WTC11 (cell line): ENCODE measurements at regions not wholly inside any gene's neighbourhood (a gene's known extent, or its start where the extent isn't known, plus 50 kb on each side); places are given as distances from the start of the nearest gene placed in this dataset.

Source experiments
- ATAC-seq: fragments of 200-7000 bp; cut with Tn5 transposase; 2 replicates; pipeline ENCODE4 v1.10.0; 2021; ENCODE audit warnings: mild to moderate bottlenecking, moderate library complexity
- CTCF ChIA-PET: fragments of 300-600 bp; sonication (Branson Sonifier 250); formaldehyde crosslinking; loops from one replicate; lab custom pipeline; 2021; ENCODE audit warnings: antibody characterized with exemption; lab: Charles Lee
- POLR2A ChIA-PET: fragments of 350-600 bp; sonication (Branson Sonifier 250); formaldehyde crosslinking; loops from one replicate; lab custom pipeline; 2021; ENCODE audit warnings: antibody characterized with exemption; lab: Charles Lee
- DNase-seq: peaks from one replicate; pipeline ENCODE4 v3.0.0; 2021; ENCODE audit warnings: low spot score
- H3K27ac Mint-ChIP-seq: 2 replicates; pipeline ENCODE4 v1.8.0; 2021; ENCODE audit warnings: mixed read lengths
- H3K27me3 Mint-ChIP-seq: 2 replicates; pipeline ENCODE4 v1.8.0; 2021; ENCODE audit warnings: low read depth, mild to moderate bottlenecking, moderate library complexity, mixed read lengths
- H3K36me3 Mint-ChIP-seq: 2 replicates; pipeline ENCODE4 v1.8.0; 2021; ENCODE audit warnings: mixed read lengths
- H3K4me1 Mint-ChIP-seq: 2 replicates; pipeline ENCODE4 v1.8.0; 2022; ENCODE audit warnings: mixed read lengths
- H3K4me3 Mint-ChIP-seq: 2 replicates; pipeline ENCODE4 v1.8.0; 2021; ENCODE audit warnings: mild to moderate bottlenecking, moderate library complexity, mixed read lengths
- H3K9me3 Mint-ChIP-seq: 2 replicates; pipeline ENCODE4 v1.8.0; 2021; ENCODE audit warnings: mixed read lengths
- ATF1 ChIP-seq: sonication (generic); formaldehyde crosslinking; IDR thresholded peaks from 2 replicates; pipeline ENCODE4 v1.8.1; 2023; ENCODE audit warnings: mild to moderate bottlenecking, moderate library complexity, missing genetic modification reagents
- CREM ChIP-seq: sonication (generic); formaldehyde crosslinking; IDR thresholded peaks from 2 replicates; pipeline ENCODE4 v1.8.1; 2022; ENCODE audit warnings: mild to moderate bottlenecking, missing genetic modification reagents, moderate library complexity
- ELF4 ChIP-seq: sonication (generic); formaldehyde crosslinking; IDR thresholded peaks from 2 replicates; pipeline ENCODE4 v1.8.1; 2022; ENCODE audit warnings: low read depth, mild to moderate bottlenecking, moderate library complexity, missing genetic modification reagents
- GRHL2 ChIP-seq: fragments of 250-450 bp; sonication (Bioruptor Pico); IDR thresholded peaks from 2 replicates; pipeline ENCODE4 v1.8.0; 2022; ENCODE audit warnings: mild to moderate bottlenecking, moderate library complexity; ENCODE audit not compliant: insufficient replicate concordance, severe bottlenecking
- GTF2I ChIP-seq: fragments of 250-450 bp; sonication (Bioruptor Pico); conservative IDR thresholded peaks from 2 replicates; pipeline ENCODE4 v1.4.0; 2021; ENCODE audit warnings: mild to moderate bottlenecking
- RORB ChIP-seq: fragments of 250-450 bp; sonication (Bioruptor Pico); IDR thresholded peaks from 2 replicates; pipeline ENCODE4 v1.9.0; 2021; ENCODE audit warnings: mild to moderate bottlenecking
- ZNF423 ChIP-seq: fragments of 250-450 bp; sonication (Bioruptor Pico); IDR thresholded peaks from 2 replicates; pipeline ENCODE4 v2.1.2; 2022; ENCODE audit warnings: mild to moderate bottlenecking, moderate library complexity
- TF ChIP-seq, protein P1 (sequence below): sonication (generic); formaldehyde crosslinking; IDR thresholded peaks from 2 replicates; pipeline ENCODE4 v1.8.1; 2023; ENCODE audit warnings: mild to moderate bottlenecking, missing genetic modification reagents, borderline replicate concordance
- TF ChIP-seq, protein P2 (sequence below): sonication (generic); formaldehyde crosslinking; IDR thresholded peaks from 2 replicates; pipeline ENCODE4 v1.8.1; 2022; ENCODE audit warnings: missing genetic modification reagents, borderline replicate concordance
- TF ChIP-seq, protein P3 (sequence below): sonication (generic); formaldehyde crosslinking; IDR thresholded peaks from 2 replicates; pipeline ENCODE4 v1.8.0; 2022; ENCODE audit warnings: mild to moderate bottlenecking, missing genetic modification reagents
- TF ChIP-seq, protein P4 (sequence below): sonication (generic); formaldehyde crosslinking; IDR thresholded peaks from 2 replicates; pipeline ENCODE4 v1.8.0; 2023; ENCODE audit warnings: missing genetic modification reagents
- TF ChIP-seq, protein P5 (sequence below): fragments of 250-450 bp; sonication (Bioruptor Pico); IDR thresholded peaks from 2 replicates; pipeline ENCODE4 v1.9.0; 2021; ENCODE audit warnings: mild to moderate bottlenecking, borderline replicate concordance
- TF ChIP-seq, protein P6 (sequence below): sonication (generic); formaldehyde crosslinking; IDR thresholded peaks from 2 replicates; pipeline ENCODE4 v1.8.1; 2023; ENCODE audit warnings: mild to moderate bottlenecking, missing genetic modification reagents
- TF ChIP-seq, protein P7 (sequence below): sonication (generic); formaldehyde crosslinking; IDR thresholded peaks from 2 replicates; pipeline ENCODE4 v1.8.1; 2023; ENCODE audit warnings: mild to moderate bottlenecking, moderate library complexity, missing genetic modification reagents

DNA sequence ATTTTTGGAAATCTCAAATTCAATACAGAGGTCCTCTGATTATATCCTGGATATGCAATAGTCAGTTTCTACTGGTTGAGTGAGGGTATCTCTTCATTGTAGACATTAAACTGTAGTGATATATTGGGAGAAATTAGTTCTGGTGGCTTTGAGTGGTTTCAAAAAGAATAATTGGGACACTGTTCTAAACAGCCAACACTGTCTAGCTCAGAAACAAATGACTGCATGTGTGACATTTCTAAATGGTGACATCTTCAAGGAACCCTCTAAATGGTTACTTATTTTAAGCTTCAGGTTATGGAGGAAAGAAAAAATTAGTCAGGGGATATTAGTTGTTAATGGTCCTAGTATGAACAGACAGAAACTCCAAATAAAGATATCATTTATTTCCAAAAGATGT is 186.2 kb downstream of the LARP7 start:
- Mint-ChIP-seq H3K4me1 (peaks cover 13% of the 10 kb centered on the region), H3K27ac (0 out of 2 replicates have a peak overlapping the region, but pooled peaks have one; percentile 19), H3K9me3 (peaks cover 14% of the 10 kb centered on the region), H3K4me3 (no peak overlapping the region), H3K27me3 (no peaks in the 10 kb centered on the region), H3K36me3 (peaks cover 38% of the 10 kb centered on the region)
- TF ChIP-seq RORB: no peak
- TF ChIP-seq, protein P1, sequence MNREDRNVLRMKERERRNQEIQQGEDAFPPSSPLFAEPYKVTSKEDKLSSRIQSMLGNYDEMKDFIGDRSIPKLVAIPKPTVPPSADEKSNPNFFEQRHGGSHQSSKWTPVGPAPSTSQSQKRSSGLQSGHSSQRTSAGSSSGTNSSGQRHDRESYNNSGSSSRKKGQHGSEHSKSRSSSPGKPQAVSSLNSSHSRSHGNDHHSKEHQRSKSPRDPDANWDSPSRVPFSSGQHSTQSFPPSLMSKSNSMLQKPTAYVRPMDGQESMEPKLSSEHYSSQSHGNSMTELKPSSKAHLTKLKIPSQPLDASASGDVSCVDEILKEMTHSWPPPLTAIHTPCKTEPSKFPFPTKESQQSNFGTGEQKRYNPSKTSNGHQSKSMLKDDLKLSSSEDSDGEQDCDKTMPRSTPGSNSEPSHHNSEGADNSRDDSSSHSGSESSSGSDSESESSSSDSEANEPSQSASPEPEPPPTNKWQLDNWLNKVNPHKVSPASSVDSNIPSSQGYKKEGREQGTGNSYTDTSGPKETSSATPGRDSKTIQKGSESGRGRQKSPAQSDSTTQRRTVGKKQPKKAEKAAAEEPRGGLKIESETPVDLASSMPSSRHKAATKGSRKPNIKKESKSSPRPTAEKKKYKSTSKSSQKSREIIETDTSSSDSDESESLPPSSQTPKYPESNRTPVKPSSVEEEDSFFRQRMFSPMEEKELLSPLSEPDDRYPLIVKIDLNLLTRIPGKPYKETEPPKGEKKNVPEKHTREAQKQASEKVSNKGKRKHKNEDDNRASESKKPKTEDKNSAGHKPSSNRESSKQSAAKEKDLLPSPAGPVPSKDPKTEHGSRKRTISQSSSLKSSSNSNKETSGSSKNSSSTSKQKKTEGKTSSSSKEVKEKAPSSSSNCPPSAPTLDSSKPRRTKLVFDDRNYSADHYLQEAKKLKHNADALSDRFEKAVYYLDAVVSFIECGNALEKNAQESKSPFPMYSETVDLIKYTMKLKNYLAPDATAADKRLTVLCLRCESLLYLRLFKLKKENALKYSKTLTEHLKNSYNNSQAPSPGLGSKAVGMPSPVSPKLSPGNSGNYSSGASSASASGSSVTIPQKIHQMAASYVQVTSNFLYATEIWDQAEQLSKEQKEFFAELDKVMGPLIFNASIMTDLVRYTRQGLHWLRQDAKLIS: no peak
- TF ChIP-seq, protein P2, sequence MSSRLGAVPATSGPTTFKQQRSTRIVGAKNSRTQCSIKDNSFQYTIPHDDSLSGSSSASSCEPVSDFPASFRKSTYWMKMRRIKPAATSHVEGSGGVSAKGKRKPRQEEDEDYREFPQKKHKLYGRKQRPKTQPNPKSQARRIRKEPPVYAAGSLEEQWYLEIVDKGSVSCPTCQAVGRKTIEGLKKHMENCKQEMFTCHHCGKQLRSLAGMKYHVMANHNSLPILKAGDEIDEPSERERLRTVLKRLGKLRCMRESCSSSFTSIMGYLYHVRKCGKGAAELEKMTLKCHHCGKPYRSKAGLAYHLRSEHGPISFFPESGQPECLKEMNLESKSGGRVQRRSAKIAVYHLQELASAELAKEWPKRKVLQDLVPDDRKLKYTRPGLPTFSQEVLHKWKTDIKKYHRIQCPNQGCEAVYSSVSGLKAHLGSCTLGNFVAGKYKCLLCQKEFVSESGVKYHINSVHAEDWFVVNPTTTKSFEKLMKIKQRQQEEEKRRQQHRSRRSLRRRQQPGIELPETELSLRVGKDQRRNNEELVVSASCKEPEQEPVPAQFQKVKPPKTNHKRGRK (CRISPR knock-in tag): no peak
- TF ChIP-seq, protein P3, sequence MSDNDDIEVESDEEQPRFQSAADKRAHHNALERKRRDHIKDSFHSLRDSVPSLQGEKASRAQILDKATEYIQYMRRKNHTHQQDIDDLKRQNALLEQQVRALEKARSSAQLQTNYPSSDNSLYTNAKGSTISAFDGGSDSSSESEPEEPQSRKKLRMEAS (CRISPR knock-in tag): no peak
- TF ChIP-seq, protein P4, sequence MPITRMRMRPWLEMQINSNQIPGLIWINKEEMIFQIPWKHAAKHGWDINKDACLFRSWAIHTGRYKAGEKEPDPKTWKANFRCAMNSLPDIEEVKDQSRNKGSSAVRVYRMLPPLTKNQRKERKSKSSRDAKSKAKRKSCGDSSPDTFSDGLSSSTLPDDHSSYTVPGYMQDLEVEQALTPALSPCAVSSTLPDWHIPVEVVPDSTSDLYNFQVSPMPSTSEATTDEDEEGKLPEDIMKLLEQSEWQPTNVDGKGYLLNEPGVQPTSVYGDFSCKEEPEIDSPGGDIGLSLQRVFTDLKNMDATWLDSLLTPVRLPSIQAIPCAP: no peak
- ATAC-seq (no peak), DNase-seq (no peak)
- ChIA-PET POLR2A (interaction anchor here (0.6 kb wide), 1 partner anchor 9 kb away, joined by 7 read pairs; no protein-coding TSS in a partner anchor), CTCF (interaction anchor here (0.7 to 1.1 kb wide), 2 partner anchors 268 to 299 kb away, joined by 3 to 4 read pairs; no protein-coding TSS in a partner anchor)

DNA sequence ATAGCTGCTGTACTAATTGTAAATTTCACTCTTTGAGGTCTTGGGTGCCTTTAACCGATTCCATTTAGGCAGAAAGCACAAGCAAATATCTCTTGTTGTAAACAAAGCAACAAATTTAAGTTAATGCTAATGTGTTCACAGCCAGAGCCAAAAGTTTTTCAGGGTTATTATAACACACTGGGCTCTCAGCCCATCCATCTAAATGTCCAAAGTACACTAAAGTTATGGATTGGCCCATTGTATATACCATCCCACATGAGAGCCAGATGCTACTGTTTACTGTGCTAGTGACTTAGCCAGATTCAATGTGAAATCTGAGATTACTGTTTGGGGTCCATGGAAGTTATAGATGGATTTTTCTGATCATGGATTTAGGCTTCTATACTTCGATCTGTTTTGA is 186.7 kb downstream of the LARP7 start:
- no peak for DNase-seq
- ChIA-PET POLR2A (interaction anchor here (0.6 kb wide), 1 partner anchor 9 kb away, joined by 7 read pairs; no protein-coding TSS in a partner anchor), CTCF (interaction anchor here (0.7 kb wide), 1 partner anchor 267 kb away, joined by 4 read pairs; no protein-coding TSS in a partner anchor)
- Mint-ChIP-seq H3K36me3 (peaks cover 42% of the 10 kb centered on the region), H3K27me3 (no peaks in the 10 kb centered on the region), H3K9me3 (peaks cover 18% of the 10 kb centered on the region), H3K27ac (no peak overlapping the region), H3K4me1 (peaks cover 8% of the 10 kb centered on the region), H3K4me3 (no peak overlapping the region)
- no peak for ATAC-seq
- TF ChIP-seq, protein P5, sequence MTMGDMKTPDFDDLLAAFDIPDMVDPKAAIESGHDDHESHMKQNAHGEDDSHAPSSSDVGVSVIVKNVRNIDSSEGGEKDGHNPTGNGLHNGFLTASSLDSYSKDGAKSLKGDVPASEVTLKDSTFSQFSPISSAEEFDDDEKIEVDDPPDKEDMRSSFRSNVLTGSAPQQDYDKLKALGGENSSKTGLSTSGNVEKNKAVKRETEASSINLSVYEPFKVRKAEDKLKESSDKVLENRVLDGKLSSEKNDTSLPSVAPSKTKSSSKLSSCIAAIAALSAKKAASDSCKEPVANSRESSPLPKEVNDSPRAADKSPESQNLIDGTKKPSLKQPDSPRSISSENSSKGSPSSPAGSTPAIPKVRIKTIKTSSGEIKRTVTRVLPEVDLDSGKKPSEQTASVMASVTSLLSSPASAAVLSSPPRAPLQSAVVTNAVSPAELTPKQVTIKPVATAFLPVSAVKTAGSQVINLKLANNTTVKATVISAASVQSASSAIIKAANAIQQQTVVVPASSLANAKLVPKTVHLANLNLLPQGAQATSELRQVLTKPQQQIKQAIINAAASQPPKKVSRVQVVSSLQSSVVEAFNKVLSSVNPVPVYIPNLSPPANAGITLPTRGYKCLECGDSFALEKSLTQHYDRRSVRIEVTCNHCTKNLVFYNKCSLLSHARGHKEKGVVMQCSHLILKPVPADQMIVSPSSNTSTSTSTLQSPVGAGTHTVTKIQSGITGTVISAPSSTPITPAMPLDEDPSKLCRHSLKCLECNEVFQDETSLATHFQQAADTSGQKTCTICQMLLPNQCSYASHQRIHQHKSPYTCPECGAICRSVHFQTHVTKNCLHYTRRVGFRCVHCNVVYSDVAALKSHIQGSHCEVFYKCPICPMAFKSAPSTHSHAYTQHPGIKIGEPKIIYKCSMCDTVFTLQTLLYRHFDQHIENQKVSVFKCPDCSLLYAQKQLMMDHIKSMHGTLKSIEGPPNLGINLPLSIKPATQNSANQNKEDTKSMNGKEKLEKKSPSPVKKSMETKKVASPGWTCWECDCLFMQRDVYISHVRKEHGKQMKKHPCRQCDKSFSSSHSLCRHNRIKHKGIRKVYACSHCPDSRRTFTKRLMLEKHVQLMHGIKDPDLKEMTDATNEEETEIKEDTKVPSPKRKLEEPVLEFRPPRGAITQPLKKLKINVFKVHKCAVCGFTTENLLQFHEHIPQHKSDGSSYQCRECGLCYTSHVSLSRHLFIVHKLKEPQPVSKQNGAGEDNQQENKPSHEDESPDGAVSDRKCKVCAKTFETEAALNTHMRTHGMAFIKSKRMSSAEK: no peak
- TF ChIP-seq GRHL2 (CRISPR knock-in tag) (no peak), CREM (CRISPR knock-in tag) (no peak), ZNF423 (CRISPR knock-in tag) (no peak), ELF4 (no peak), GTF2I (no peak), ATF1 (no peak)
- TF ChIP-seq, protein P3 (CRISPR knock-in tag): no peak
- TF ChIP-seq, protein P6, sequence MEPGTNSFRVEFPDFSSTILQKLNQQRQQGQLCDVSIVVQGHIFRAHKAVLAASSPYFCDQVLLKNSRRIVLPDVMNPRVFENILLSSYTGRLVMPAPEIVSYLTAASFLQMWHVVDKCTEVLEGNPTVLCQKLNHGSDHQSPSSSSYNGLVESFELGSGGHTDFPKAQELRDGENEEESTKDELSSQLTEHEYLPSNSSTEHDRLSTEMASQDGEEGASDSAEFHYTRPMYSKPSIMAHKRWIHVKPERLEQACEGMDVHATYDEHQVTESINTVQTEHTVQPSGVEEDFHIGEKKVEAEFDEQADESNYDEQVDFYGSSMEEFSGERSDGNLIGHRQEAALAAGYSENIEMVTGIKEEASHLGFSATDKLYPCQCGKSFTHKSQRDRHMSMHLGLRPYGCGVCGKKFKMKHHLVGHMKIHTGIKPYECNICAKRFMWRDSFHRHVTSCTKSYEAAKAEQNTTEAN (CRISPR knock-in tag): no peak
- TF ChIP-seq, protein P7, sequence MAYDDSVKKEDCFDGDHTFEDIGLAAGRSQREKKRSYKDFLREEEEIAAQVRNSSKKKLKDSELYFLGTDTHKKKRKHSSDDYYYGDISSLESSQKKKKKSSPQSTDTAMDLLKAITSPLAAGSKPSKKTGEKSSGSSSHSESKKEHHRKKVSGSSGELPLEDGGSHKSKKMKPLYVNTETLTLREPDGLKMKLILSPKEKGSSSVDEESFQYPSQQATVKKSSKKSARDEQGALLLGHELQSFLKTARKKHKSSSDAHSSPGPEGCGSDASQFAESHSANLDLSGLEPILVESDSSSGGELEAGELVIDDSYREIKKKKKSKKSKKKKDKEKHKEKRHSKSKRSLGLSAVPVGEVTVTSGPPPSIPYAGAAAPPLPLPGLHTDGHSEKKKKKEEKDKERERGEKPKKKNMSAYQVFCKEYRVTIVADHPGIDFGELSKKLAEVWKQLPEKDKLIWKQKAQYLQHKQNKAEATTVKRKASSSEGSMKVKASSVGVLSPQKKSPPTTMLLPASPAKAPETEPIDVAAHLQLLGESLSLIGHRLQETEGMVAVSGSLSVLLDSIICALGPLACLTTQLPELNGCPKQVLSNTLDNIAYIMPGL (CRISPR knock-in tag): no peak
